HG02870 (cell line): ENCODE measurements at regions not wholly inside any gene's neighbourhood (a gene's known extent, or its start where the extent isn't known, plus 50 kb on each side); places are given as distances from the start of the nearest gene placed in this dataset.

Experiments
- ATAC-seq: cut with Tn5 transposase; IDR thresholded peaks from one replicate; pipeline ENCODE4 v1.9.1; 2021; ENCODE audit warnings: mild to moderate bottlenecking, moderate library complexity; ENCODE audit not compliant: unreplicated experiment

DNA sequence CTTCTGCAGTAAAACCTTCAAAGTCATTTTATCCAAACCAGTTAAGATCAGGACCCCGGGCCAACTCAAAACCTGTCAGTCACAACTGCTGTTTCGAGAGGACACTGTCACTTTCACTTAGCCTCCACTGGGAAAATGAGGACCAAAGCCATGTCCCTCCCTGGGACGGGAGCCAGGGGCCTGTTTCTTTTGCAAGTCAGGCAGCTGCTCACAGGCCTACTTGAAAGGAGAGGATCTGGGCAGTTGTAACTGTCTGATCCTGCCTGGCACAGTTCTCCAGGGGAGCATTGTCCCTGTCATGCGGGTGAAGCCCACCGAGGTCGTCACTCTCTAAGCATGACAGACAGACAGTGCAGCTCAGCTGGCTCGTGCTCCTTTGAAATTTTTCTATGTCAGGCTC lies 276.2 kb downstream of the NPIPA8 start:
- ATAC-seq = no peak

DNA sequence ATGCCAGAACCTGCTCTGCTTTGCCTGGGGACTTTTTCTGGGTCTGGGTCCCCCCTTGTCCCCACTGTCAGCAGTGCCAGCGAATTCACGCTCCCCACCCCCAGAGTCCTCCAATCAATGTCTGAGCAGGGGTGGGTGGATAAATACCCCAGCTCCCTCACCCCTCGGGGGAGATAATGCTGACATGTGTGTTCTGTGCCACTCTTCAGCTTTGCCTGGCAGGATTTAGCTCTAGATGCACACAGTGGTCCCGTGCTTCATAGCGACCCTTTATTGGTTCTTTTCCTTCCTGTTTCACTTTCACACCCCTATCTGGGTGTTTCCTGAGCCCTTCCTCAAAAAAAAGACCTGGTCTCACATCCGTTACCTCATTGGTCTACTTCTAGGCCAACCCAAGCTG lies 277.0 kb downstream of the NPIPA8 start:
- ATAC-seq = no peak

GRCh38 chr16:18059089-18059488 lies 277.4 kb downstream of the NPIPA8 start:
- no peak for ATAC-seq

- no peak for ATAC-seq
Measured at GRCh38 chr16:18055411-18055916, 281.1 kb downstream of the NPIPA8 start.

DNA sequence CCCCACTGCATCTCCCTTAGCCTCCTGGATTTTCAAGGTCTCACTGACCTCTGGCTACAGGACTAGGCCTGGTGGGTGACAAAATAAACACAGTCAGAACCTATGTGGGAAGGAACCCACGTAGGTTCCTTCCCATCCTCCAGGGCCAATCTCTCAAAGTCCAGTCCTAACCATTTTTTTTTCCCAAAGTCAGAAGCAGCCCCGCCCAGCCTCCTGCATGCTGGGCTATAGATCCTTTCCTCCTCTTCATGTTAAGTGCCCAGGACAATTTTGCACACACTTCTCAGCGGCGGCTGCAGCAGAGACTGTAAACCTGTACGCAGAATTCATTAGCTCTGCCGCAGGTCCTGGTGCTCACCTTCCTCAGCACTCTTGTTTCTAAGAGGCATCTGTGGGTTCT lies 285.8 kb downstream of the NPIPA8 start:
- no peak for ATAC-seq

DNA sequence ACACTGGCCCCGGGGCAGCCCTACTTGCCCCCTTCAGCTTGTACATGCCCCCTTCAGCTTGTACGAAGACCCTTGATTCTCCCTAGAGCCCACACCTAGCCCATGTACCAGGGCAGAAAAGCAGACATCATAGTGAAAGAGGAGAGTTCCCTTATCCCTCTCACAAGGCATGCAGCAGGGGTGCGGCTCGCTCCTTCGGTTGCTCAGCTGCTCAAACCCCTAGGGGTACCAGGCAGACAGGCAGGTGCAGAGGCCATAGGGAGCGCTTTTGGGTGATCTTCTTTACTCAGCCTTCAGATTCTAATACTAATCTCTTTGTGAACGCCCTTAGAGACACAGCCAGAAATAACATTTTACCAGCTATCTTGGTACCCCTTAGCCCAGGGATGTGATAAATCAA lies 286.3 kb downstream of the NPIPA8 start:
- no peak for ATAC-seq

GRCh38 chr16:18049547-18050133 lies 286.9 kb downstream of the NPIPA8 start:
- no peak for ATAC-seq

GRCh38 chr16:18048853-18049546 lies 287.5 kb downstream of the NPIPA8 start:
- no peak for ATAC-seq

DNA sequence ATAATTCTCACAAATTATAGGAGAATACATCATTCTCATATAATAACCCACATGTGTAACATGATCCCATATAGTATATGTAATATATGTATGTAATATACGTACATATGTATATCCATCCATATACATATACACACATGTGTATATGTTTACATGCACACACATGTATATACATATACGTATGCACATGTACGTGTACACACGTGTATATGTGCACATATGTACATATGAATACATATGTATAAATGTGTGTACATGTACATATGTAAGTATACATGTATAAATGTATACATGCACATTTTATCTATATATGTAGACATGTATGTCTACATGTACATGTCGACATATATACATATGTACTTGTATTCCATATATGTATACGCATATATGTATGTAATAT lies 288.8 kb downstream of the NPIPA8 start:
- ATAC-seq = no peak

DNA sequence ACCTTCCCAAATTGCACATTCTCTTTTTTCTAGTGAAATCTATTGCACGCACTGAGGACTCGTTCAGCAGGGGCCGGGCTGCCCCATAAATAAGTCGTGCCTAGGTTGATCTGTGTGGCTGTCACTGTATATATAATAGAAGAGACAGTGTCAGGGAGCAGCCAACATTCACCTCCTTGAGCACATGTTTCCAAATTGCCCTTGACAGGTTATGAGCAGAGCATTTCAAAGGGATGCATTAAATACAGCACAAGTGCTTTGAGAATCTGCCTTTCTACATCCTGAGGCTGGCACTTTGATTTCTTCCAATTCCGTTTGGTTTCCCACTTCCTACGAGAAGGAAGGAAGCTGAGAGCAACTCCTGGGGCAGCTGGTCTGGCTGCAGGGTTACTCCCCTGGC lies 291.2 kb downstream of the NPIPA8 start:
- no peak for ATAC-seq

- ATAC-seq = no peak
Measured at GRCh38 chr16:18041864-18042834, 294.4 kb downstream of the NPIPA8 start.

GRCh38 chr16:18039931-18040330 lies 296.6 kb downstream of the NPIPA8 start:
- ATAC-seq = no peak

- ATAC-seq = no peak
Measured at GRCh38 chr16:18037051-18037450, 299.5 kb downstream of the NPIPA8 start.

DNA sequence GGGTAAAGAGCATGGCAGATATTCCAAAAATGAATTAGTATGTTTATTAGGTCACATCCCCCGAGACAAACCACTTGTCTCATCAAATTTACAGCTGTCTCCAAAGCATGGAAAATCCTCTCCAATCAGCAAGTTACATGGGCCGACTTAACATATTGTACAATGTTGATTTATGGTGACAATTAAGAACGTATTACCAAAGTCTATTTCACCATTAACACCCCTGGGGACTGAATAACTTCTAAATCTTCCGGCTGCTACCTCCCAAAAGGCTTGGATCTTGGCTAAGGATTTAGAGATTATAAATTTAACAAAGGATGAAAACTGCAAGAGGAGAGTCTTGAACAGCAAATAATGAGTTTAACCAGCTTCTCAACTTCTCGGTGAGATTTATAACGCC lies 311.9 kb downstream of the NPIPA8 start:
- ATAC-seq = no peak

DNA sequence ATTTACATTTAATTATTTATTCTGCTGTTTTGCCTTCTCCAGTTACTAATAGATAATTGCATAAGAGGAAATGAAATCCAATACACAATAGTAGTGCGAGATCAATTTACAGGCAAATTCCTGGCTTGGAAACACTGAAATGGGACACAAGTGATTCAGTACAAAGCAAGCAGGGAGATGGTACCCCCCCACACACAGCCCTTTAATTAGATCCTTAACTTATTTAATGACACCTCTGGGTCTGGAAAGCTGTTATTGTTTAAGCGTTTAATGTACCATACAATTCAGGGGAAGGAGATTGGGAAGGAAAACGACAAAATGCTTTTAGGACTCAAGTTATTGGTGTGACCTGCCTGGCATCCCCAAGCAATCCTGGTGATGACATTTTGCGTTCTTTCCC lies 318.2 kb downstream of the NPIPA8 start:
- ATAC-seq = no peak

DNA sequence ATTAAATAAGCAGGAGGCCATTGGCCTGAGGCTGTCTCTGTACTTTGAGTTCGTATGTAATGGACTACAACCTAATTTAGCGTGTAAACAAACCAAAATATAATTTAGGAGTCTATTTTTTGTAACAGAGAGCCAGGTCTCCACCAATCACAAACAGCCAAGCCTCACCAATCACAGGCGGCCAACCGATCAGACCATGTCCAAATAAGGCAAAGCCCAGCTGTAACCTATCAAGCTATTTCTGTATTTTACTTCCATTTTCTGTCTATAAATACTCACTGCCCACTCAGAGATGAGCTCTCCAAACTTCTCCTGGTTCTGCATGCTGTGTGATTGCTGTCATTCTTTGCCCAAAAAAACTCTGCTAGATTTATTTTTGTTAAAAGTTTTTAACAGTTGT lies 322.7 kb downstream of the NPIPA8 start:
- ATAC-seq = no peak

- ATAC-seq = no peak
Measured at GRCh38 chr16:18008356-18008755, 328.2 kb downstream of the NPIPA8 start.

GRCh38 chr16:18003033-18003432 lies 333.5 kb downstream of the NPIPA8 start:
- no peak for ATAC-seq

DNA sequence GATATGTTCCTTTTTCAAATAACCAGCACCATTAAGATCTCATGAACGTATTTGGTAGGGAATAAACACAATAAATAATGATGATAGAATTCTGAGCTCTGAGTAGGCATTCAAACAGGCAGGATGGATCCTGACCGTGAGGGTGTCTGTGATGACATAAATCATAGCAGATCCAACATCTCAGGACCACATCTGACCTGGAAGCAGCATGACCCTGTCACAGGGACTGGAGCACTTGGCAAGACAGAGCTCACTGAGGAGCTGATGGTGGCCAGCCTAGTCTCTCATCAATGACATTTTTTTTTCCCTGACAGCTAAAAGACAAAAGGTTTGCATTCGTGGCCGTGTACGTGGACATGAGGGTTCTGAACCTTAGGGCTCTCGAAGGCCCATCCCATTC lies 337.5 kb downstream of the NPIPA8 start:
- ATAC-seq = no peak

DNA sequence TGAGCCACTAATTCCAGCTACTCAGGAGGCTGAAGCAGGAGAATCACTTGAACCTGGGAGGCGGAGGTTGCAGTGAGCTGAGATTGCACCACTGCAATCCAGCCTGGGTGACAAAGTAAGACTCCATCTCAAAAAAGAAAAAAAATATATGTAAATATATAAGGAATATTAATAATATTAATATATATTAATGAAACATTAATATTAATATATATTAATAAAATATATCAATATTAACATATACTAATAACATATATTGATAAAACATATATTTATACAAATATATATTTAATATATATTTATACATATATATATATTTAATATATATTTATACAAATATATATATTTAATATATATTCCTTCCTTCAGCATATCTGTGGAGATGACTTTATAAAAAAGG lies 338.0 kb downstream of the NPIPA8 start:
- ATAC-seq = no peak

GRCh38 chr16:17994027-17994426 lies 342.5 kb downstream of the NPIPA8 start:
- ATAC-seq = no peak

DNA sequence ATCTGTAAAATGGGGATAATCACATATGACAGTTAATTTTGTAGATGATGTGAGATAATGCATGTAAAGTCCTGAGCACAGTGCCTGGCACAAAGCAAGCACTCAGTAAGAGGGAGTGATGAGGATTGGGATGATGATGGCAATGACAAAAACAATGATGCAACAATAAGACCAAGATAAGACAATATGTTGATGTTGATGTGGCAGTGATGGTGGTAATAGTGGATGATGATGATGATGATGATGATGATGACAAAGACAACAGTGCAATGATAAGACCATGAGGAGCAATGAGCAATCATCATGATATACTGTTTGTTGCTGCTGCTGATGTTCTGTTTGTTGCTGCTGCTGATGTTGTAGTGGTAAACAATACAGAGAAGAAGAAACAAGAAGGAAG lies 344.1 kb downstream of the NPIPA8 start:
- ATAC-seq = no peak
